ENCODE measurements at regions not wholly inside any gene's neighbourhood (a gene's known extent, or its start where the extent isn't known, plus 50 kb on each side); places are given as distances from the start of the nearest gene placed in this dataset.
A peak's percentile ranks its signal among the peaks of the same experiment; 100 is the strongest.

DNA sequence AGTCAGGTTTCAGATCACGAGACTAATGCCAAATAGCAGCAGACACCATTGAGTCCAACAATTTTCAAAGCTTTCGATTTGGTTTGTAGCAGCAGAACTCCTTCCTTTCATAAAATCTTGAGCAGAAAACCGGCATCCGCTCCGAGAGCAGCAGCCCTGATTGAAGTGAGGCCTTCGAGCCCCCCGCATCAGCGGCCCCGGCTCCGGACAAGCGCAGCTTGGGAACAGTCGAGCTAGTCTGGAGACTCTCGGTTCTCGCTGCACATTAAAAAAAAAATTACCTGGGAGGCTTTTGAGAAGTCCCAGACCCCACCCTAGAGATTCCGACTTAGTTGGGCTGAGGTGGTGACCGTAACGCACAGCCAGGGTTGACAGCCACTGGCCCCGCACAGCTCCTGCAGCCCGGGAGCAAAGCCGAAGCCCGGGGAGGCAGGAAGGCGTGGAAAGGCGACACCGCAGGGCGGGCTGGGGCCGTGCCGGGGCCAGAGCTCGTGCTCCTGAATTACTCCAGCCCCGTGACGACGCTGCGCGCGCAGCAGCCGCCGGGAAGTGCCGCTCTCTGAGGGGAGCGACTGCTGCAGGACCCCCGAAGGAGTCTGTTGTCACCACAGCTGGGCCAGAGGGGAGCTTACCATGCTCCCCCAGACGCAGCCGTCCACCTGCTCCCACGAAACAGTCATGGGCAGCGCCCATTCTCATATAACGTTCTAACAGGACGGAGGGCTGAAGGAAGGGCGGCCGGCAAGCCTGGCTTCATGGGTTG lies 57.8 kb downstream of the SPATA19 start:
- H3K4me3 ChIP-seq (replicated peaks in 1 of 2; ENCODE audit: low read depth in 2 of 2, low read length in 2 of 2) = peak overlapping the region in 1 of 2 donors; percentile 5
- TF ChIP-seq, protein P1, sequence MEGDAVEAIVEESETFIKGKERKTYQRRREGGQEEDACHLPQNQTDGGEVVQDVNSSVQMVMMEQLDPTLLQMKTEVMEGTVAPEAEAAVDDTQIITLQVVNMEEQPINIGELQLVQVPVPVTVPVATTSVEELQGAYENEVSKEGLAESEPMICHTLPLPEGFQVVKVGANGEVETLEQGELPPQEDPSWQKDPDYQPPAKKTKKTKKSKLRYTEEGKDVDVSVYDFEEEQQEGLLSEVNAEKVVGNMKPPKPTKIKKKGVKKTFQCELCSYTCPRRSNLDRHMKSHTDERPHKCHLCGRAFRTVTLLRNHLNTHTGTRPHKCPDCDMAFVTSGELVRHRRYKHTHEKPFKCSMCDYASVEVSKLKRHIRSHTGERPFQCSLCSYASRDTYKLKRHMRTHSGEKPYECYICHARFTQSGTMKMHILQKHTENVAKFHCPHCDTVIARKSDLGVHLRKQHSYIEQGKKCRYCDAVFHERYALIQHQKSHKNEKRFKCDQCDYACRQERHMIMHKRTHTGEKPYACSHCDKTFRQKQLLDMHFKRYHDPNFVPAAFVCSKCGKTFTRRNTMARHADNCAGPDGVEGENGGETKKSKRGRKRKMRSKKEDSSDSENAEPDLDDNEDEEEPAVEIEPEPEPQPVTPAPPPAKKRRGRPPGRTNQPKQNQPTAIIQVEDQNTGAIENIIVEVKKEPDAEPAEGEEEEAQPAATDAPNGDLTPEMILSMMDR (IDR thresholded peaks at IDR 0.05; ENCODE audit: low read depth, low read length) = no peak
- DNase-seq (ENCODE audit: low read depth in 2 of 2) = peak in 1 of 2 donors; percentile 5

DNA sequence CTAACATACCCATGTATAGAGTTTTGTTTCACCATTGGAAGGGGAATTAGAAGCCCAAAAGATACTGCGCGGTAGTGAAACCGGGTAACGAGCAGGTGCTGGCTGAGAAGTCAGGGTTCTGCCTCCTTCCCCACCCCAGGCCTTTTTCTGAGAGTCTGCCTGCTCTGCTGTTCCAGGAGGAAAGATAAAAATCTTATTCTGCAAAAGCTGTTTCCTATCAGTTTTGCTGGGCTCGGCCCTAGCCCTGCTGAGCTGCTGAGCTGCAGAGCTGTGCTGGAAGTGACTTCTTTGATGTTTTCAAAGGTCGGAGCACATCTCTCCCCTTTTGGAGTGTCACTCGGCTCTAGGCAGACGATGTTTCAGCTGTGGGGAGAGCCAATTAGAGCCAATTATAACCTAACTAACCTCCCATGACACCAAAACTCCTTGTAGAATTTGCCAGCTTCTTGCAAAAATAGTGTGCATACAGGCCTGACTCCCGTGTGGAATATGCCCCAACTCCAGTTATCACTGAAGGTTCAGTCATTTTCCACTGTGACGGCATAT lies 59.4 kb downstream of the SPATA19 start:
- TF ChIP-seq, protein P1 (IDR thresholded peaks at IDR 0.05; ENCODE audit: low read depth, low read length) = no peak

DNA sequence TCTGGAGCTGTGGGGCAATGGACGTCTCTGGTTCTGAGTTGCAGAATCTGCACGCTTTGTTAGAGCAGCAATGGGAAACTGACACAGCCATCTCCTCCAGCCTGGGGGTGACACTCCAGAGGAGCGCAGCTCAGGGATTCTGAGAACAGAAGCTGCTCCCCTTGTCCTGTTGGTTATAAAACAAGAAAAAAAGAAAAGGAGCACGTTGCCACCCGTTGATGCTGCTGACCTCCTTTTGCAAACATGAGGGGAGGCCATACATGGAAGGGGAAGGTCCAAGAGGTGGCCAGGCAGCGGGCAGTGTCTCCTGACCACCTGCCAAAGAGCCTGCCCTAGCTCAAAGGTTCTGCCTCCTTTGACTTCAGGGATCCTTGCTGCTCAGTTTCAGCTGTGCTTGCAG lies 61.0 kb downstream of the SPATA19 start:
- TF ChIP-seq, protein P1 (IDR thresholded peaks at IDR 0.05; ENCODE audit: low read depth, low read length) = no peak
- no peak overlapping the region for H3K4me3 ChIP-seq (replicated peaks in 1 of 2; ENCODE audit: low read depth in 2 of 2, low read length in 2 of 2)
- DNase-seq (ENCODE audit: low read depth in 2 of 2) = no peak

More for the DNA sequence above, 59.4 kb downstream of the SPATA19 start:
- H3K4me3 ChIP-seq (replicated peaks in 1 of 2; ENCODE audit: low read depth in 2 of 2, low read length in 2 of 2) = no peak overlapping the region
- DNase-seq (ENCODE audit: low read depth in 2 of 2) = no peak

DNA sequence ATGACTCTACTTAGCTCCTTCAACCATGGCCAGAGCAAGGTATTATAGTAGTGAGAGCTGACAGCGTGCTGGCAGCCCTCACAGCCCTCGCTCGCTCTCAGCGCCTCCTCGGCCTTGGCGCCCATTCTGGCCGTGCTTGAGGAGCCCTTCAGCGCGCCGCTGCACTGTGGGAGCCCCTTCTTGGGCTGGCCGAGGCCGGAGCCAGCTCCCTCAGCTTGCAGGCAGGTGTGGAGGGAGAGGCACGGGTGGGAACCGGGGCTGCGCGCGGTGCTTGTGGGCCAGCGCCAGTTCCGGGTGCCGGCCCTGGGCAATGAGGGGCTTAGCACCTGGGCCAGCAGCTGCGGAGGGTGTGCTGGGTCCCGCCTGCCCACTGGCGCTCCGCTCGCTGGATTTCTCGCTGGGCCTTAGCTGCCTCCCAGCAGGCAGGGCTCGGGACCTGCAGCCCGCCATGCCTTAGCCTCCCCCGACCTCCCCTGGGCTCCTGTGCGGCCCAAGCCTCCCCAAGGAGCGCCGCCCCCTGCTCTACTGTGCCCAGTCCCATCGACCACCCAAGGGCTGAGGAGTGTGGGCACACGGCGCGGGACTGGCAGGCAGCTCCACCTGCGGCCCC lies 63.1 kb downstream of the SPATA19 start:
- no peak for DNase-seq (ENCODE audit: low read depth in 2 of 2)
- no peak overlapping the region for H3K4me3 ChIP-seq (replicated peaks in 1 of 2; ENCODE audit: low read depth in 2 of 2, low read length in 2 of 2)
- TF ChIP-seq, protein P1 (IDR thresholded peaks at IDR 0.05; ENCODE audit: low read depth, low read length) = no peak

DNA sequence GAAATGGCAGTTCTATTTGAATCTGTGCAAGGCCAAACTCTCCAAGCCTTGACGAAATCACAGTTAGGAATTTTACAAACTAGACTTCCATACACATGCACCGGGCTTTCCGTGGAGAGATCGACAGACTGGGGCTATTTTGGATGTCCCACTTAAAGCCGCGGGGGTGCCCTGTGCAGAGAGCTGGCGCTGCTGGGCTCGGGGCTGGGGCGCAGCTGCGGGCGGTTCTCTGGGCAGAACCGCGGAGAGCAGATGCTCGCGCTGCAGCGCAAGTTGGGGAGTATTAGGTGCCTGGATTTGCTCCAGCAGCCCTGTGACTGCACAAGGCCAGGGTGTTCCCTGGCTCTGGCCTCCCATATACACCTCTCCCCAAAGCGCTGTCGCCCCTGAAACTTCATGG lies 67.2 kb downstream of the SPATA19 start:
- H3K4me3 ChIP-seq (replicated peaks in 1 of 2; ENCODE audit: low read depth in 2 of 2, low read length in 2 of 2) = no peak overlapping the region
- TF ChIP-seq, protein P1 (IDR thresholded peaks at IDR 0.05; ENCODE audit: low read depth, low read length) = no peak
- no peak for DNase-seq (ENCODE audit: low read depth in 2 of 2)

DNA sequence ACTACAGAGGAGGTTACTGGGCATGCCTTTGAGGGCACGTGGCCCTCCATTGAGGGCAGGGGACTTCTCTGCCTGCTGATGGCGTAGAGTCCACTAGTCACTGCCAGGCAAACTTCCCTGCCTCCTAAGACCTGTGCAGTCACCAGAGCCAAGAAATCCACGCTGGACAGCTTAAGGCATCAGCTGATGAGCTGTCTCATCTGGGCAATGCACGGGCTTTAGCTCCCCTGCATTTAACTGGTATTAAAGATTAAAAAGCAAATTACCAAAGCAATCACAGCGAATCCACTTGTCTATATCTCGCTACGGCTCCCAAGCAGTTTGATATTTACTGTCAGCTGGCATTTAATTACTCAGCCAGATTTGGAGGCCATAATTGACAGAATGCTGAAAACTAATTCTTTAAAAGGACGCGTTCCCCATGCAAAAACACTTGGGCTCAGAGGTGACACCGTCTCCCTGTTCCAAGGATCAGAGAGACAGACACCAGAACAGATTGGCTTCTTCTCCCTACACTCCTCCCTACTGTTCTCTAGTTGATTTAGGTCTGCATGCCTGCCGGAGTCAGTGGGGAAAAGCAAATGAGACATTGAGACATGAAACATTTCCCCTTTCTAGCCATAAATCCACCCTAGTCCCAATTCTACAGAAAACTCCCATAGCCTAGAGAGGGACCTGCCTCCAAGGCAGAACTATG lies 68.5 kb downstream of the SPATA19 start:
- no peak for DNase-seq (ENCODE audit: low read depth in 2 of 2)
- TF ChIP-seq, protein P1 (IDR thresholded peaks at IDR 0.05; ENCODE audit: low read depth, low read length) = no peak
- no peak overlapping the region for H3K4me3 ChIP-seq (replicated peaks in 1 of 2; ENCODE audit: low read depth in 2 of 2, low read length in 2 of 2)
